ENCODE measurements at regions not wholly inside any gene's neighbourhood (a gene's known extent, or its start where the extent isn't known, plus 50 kb on each side); places are given as distances from the start of the nearest gene placed in this dataset.

DNA sequence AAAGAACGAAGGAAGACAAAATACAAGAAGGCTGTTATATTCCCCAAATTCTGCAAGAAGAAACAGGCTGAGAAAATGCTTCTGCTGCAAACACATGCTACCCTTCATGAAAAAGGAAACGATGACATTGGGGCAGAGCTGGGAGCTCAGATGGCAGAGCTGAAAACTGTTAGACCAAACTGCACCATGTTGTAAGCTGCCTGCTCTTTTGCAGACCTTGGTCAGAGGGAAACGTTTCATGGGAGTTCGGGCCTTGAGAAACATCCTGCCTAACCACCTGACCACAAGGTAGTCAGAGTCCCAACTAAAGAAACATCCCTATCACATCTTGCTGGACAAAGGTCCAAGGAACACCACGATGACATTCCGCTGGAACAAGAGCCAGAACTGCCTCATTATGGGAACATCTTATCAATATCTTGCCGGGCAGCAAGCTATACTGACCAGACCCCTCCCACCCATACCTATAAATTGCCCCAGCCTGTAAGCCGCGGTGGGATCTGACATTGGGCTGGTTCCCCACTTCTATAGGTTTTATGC is 110.7 kb upstream of the CTSC start:
- DNase-seq = no peak

DNA sequence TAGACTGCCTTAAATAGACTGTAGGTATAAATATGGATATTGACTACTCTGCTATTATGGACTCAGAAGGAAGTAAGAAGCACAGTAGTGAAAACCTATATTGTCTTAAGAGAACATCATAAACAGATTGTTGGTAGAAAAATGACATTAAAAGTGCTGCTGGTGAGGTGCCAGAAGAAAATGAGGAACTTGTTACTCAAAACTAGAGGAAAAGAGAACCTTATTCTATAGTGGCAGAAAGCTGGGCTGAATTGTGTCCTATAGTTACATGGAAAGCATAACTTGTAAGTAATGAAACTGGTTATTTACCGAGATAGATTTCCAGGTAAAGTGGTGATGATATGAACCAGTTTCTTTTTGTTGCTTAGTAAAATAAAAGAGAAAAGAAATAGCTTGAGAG is 109.7 kb upstream of the CTSC start:
- DNase-seq = no peak

DNA sequence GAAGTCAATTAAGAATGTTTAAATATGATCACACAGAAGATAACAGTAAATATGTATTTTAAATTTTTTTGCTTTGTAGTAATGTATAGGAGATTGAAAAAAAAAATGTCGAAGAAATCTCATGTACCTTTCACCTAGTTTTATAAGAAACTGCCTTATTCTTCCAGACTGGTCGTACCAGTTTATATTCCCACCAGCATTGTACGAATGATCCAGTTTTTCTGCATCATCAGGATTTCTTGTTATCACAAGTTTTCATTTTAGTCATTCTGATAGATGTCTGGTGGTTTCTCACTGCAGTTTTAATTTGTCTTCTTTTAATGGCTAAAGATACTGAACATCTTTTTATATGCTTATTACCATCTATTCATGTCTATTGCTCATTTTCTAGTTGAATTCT is 101.8 kb upstream of the CTSC start:
- DNase-seq = no peak

DNA sequence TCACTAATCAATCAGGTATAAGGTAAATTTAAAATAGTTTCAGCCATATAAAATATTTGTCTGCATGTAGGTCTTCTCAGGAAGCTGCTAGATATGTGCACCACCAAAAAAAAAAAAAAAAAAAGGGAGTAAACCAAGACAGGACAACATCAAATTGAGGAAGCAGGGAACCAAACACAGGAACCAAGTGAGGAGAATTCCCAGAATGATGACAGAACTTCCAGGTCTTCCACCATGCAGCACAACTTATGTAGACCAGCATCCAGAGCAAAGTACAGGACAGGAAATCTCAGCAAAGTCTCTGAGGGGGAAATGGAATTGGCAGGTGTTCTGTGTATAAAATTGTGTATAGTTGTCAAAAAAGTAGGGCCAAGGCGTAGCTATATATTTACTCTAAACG is 101.2 kb upstream of the CTSC start:
- DNase-seq = no peak

DNA sequence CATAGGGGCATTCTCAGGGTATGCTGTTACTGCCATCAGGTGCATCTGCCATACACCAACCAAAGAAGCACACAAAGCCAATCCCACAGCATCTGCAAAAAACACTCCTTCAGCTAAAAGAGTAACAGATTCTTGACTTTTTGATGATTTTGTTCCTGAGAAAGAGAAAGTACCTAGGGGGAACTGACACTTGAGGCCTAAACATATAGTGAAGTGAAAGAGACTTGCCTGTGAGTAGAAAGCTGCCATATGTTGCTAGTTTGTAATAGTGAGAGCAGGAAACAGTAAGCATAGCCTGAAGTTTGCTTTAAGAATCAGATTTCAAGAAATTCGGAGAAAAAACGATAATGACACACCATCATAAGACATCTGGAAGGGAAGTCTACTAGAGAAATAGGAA is 97.9 kb upstream of the CTSC start:
- DNase-seq = no peak

DNA sequence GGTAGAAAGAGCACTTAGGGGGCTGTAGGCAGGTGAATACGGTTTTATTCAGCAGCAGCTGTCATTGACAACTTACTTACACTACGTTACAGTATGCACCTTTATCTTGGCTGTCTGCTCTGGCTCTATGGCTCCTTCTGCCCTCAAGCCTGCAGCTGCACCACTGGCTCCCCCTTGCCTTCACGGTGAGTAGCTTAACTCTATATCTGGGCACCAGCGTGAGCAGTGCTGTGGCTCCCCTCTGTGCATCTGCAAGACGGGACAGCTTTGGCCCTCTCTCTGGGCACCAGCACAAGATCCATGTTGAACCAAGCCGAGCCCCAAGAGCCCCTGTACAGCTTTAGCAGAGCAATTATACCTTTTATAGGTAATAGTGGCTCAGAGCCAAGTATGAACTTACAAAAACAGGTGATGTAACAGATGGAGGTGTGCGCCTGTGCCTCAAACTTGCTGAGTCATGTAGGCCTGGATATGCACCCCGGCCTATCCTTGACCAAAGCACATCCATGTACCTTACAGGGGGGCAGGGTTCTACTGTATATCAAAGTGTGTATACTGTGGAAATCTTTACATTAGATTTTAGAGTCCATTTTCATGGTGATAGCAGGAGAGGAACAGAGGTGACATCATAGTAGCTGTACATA is 96.9 kb upstream of the CTSC start:
- DNase-seq = no peak

DNA sequence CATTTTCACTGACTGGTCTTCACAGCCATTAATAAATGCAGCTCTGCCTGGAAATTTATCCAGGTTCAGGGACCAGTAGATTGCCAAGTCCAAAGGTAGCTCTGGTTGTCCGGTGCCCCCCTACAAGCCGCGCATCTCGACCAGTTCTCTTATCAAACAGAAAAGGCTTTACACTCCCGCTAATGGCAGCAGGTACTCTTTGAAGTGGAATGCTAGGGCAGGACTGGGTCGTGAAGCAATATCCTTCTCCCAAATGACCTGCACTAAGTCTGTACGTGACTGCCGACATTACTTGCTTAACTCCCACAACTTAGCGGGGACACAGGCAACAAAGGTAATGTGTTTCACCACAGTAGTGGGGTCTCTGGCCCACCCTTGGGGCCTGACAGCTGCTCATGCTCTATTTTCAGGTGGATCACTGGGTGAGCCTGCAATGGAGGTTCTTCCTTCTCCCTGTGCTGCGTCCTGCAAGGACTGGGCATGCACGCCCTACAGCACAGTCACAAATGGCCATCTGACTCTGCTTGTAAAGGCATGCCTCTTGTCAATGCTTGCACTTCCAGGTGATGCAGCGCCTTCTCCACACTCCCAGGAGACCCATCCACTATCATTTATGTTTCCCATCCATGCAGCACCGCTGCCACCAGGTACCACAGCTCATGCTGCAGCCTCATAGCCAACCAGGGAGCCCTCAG is 96.1 kb upstream of the CTSC start:
- no peak for DNase-seq

DNA sequence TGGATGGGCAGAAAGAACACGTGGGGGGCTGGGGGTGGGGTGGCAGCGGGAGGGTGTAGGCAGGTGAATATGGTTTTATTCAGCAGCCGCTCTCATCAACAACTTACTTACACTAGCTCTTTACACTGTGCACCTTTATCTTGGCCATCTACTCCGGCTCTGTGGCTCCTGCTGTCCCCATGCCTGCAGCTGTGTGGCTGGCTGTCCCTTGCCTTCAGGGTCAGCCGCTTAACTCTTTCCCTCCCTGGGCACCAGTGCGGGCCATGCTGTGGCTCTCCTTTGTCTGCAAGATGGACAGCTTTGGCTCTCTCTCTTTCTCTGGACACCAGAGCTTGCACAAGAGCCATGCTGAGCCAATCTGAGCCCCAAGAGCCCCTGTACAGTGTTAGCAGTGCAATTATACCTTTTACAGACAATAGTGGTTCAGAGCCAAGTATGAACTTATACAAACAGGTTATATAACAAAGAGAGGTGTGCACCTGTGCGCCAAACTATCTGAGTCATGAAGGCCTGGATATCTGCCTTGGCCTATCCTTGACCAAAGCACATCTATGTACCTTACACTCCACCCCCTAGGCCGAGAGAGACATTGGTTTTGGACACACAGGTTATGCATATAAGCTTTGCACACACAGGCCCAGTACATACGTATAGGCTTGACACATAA is 94.3 kb upstream of the CTSC start:
- no peak for DNase-seq

DNA sequence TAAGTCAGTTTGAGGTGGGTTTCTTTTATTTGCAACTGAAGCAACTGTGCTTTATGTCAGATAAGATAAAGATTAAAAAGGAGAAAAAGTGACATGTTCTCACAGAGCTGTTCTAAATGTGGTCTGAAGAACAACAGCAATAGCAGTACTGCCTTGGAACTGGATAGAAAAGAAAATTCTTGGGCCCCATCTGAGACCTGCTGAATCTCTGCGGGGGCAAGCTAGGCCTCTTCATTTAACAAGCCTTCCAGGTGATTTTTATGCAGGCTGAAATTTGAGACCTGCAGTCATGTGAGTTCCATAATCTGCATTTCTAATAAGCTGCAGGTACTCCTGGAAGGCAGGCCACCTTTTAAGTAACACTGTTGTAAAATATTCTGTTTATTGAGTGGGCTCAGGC is 91.4 kb upstream of the CTSC start:
- DNase-seq = no peak

DNA sequence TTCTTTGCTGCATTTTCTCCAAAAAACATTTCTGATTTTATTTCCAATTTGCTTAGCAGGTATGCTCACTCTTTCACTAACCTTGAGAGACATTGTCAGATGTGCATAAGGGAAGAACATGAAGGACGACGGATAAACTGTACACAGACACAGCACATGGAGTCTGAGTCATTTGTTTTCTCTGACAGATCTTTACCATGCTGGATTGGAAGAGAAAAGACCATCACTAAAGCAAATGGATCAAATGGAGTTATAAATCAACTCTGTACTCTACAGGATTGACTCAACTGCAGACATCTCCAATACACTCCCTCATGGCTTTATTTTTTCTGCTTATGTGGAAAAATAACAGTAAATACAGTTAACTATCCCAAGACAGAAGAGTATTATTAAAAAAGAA is 90.2 kb upstream of the CTSC start:
- no peak for DNase-seq

DNA sequence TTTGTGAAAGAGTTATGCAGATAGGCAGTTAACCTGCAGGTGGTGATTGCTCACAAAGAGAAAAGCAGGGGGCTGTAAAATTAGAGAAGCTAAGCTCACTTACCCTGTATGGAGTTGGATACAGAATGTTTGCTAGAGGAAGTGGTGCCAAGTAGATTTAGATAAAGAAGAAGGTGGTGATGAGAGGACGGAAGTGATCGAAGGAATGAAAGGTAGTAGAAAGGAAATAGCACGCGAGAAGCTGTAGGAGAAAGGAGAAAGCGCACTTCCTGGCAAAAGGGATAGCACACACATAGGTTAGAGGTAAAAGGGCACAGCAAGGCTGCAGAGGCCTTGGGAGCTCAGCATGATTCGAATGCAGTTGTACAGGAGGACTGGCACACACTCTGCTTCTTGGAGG is 87.3 kb upstream of the CTSC start:
- no peak for DNase-seq

DNA sequence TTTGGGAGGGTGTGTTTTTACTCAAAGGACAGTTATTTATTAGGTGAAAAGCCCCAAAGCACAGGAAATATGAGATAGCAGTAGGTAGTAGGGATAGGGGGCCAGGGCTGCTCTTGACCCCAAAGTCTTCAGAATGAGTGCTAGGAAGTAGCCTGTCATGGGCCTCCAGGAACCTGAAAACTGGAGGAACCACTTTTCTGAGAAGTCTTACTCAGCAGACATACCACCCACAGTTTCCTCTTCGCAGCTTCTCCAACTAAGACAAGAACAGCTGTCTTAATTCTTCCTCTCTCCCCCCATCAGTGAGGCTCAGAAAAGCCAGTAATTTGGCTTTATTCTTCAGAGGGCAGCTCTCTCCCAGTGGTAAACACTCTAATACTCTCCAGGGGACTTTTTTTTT is 84.0 kb upstream of the CTSC start:
- DNase-seq = peak; percentile 34

DNA sequence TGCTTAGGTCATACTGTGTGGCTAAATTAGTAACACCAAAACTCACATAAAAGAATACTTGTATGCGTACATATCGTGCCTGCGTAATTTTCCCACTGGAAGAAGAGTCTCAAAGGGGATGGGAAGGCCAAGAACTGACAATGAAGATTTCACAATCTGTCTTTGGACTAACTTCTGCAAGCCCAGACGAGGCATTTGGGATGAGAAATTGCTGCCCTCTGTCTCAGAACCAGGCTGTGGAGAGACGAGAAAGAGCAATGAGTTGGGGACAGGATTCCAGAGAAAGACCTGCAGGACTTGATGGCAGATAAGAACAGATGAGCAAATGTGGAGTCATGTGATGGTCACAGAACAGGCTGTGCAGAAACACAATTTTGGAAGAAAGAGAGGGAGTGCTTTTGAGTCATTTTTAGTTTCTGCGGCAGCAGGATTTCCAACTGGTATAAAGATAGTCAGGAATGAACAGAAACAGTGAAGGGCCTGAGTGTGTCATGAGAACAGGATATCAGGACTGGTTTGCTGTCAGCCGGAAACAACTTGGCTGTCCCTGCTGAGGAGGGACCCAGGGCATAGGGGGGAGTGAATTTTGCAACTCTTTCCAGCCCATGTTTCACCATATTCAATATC is 82.7 kb upstream of the CTSC start:
- DNase-seq = no peak

DNA sequence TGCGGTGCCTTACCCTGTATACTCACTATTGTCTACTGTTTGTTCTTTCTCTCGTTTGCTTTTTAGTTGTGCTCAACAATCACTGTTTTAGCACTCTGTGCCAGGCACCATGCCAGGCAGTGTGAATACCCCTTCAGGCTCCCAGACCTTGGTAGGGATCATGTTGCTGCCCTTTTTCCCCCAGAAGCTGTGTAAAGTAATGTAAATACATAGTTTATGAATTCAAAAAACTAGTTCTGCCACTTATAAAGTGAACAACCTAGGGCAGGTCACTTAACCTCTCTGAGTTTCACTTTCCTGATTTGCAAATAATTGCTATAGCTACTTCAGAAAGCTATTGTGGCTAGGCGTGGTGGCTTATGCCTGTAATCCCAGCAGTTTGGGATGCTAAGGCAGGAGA is 81.0 kb upstream of the CTSC start:
- DNase-seq = no peak

DNA sequence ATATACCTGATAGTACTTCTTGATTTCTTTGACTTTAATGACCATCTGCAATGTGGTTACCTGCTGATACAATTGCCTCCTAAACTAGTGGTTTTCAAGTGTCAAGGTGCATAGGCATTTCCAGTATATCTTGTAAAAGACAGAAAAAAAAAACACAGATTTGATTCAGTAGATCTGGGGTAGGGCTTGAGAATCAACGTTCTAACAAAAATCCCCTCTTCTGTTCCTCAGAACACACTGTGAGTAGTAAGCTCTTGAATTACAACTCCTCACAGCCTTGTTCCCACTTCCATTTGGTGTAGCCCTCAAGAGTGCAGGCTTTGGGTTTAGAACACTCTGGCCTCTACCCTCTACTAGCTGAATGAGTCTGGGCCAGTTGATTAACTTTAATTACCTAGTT is 78.0 kb upstream of the CTSC start:
- no peak for DNase-seq

DNA sequence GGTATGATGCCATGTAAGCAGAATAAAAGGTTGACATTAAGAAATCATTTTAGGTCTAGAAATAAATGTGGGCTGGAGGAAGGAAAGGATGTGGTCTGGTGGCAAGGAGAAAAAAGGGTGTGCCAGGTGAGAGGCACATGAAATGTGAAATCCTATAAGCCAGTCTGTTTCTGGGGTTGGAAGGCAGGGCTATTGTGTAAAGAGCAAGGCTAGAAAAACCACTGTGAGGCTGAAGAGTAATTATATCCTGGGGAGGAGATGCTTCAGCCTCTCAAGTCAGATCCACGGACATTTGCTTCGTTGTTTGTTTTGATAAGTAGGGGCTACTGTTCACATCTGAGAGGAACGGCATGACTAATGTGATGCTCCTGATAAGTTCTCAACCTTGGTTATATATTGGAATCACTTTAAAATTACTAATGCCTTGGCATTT is 77.5 kb upstream of the CTSC start:
- DNase-seq = peak; percentile 49

DNA sequence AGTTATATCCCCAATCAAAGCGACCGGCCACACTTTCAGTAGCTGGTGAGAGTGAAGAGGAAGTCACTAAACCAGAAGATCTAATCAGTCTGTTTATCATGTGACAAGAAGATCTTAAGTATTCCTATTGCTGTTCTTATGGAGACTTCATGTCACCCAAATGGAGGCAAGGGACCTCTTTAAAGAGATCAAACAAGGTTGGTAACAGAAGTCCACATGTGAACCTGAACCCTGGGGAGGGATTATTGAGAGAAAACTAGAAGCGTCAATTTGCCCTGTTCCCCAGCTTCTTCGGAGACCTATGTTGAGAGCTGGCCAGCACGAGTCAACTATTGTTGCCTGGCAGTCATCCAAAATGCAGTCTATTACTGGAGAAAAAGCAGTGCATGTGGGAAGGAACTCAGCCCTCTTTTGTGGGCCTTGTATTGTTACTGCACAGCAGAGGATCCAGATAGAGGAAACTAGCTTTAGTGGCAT is 76.9 kb upstream of the CTSC start:
- DNase-seq = peak; percentile 30

DNA sequence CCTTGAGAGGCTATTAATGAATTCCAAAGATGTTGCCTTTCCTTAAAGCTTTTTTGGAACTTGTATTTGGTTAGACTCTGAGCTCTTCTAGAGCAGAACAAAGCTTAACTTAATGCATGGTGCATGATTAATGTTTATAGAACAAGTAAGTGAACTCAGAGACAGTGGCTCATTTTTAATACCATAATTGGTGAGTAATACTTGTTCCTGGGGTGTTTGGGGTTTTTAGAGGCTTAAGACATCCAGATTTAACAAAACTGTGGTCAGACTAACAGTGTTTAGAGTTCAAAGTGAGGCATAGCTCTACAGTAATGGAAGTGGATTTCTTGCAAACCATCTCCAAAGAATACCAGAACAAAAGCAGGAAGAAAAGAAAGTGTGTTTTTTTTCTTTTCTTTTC is 73.7 kb upstream of the CTSC start:
- DNase-seq = no peak

DNA sequence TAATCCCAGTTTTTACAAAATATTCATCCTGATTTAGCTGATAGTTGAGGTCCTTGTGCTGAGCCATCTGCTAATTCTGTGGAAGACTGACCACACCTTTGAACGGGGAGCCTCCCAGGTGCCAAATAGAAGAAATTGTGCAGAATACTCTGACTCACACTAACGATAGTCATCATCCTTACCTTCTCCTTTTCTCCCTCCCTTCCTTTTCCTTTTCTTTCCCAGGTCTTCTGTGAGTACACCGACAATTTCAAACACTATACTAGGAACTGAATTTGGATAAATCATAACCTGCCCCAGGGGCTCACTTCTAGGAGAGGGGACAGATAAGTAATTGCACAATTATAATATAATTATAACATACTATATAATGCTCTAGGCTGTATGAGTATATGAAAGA is 73.1 kb upstream of the CTSC start:
- DNase-seq = no peak

DNA sequence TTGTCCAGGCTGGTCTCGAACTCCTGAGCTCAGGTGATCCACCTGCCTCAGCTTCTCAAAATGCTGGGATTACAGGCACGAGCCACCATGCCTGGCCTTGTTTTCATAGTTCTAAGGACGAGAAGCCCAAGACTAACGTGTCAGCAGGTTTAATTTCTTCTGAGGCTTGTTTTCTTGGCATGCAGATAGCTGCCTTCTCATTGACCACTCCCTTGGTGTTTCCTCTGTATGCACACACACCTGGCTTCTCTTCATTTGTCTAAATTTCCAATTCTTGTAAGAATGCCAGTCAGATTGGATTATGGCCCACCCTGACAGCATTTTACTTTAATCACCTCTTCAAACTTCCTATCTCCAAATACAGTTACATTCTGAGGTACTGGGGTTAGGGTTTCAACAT is 72.5 kb upstream of the CTSC start:
- DNase-seq = no peak

DNA sequence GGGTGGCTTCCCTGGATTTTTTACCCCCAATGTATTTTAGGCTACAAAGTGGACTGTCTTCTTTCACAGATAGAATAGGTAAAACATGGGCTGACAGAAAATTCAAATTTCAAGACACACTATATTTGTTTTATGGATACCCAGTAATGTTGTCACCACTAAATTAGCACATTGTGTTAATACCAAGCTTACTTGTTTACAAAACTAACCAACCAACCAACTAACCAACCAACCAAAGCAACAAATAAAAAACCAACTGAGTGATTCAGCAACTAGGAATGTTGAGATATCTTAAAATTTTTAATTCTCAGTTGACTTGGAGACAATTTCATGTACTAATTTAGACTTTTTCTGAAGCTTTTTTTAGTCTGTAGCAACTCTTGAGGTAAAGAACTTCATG is 69.3 kb upstream of the CTSC start:
- DNase-seq = no peak

DNA sequence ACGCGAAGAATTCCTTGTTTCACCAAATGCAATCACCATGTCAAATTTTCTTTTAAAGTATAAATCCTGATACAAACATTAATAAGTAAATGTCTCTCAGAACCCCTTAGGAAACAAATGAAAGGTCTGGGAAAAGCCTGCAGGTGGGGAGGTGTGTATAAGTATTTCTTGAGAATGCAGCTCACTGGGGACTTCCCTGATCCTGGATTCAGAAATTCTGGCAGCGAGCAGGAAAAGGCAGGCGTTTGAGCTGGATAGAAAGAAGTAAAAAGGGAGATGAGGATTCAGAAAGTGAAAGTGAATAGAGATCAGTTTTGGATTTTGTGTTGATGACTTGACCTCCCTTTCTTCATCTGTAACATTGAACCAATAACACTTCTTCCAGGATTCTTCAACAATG is 68.3 kb upstream of the CTSC start:
- no peak for DNase-seq

DNA sequence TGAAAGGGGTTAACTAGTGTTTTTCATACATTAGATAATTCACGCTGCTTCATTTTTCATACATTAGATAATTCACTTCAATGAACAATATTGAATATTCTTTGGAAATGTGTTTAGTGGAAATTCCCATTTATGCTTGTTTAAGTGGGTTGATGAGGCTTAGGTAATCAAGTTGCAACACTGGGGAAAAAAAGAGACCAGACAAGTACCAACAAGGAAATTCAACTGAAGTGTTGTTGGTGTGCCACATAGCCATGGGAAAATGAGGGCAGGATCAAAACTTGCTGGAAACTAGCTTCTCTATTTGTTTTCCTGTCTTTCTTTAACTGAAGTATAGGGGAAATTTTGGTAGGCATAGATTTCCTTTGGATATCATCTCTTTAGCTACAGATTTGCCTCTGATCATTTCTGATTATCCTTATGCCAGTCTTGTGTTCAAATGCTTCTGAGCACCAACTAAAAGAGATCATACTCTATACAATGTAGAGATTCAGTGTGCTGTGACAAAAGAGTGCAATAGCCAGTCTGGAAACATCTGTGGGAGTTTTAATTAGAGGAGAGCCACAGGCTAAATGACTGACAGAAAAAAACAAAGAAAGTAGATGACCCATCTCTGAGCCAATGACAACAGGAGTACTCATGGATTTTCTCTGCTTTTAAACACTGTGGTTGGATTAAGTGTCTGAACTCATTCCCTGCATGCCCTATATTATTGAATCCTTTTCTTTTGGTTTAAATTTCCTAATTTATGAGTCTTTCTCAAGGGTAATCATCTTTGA is 67.6 kb upstream of the CTSC start:
- no peak for DNase-seq

All from CD4-positive, alpha-beta T cell treated with Interleukin-21 for 1 hour (primary cell).